B cell (primary cell): ENCODE measurements at regions not wholly inside any gene's neighbourhood (a gene's known extent, or its start where the extent isn't known, plus 50 kb on each side); places are given as distances from the start of the nearest gene placed in this dataset.

Source experiments
- EZH2 ChIP-seq: IDR thresholded peaks from 2 replicates; pipeline ENCODE4 v1.6.1; 2012; ENCODE audit warnings: borderline replicate concordance, low read depth, mild to moderate bottlenecking, moderate library complexity, low read length; ENCODE audit not compliant: insufficient read depth, poor library complexity, severe bottlenecking
- TF ChIP-seq, protein P1 (sequence below): fragments of 200-600 bp; IDR thresholded peaks from one replicate; pipeline ENCODE4 v1.8.0; 2022; ENCODE audit warnings: antibody characterized with exemption, mild to moderate bottlenecking

DNA sequence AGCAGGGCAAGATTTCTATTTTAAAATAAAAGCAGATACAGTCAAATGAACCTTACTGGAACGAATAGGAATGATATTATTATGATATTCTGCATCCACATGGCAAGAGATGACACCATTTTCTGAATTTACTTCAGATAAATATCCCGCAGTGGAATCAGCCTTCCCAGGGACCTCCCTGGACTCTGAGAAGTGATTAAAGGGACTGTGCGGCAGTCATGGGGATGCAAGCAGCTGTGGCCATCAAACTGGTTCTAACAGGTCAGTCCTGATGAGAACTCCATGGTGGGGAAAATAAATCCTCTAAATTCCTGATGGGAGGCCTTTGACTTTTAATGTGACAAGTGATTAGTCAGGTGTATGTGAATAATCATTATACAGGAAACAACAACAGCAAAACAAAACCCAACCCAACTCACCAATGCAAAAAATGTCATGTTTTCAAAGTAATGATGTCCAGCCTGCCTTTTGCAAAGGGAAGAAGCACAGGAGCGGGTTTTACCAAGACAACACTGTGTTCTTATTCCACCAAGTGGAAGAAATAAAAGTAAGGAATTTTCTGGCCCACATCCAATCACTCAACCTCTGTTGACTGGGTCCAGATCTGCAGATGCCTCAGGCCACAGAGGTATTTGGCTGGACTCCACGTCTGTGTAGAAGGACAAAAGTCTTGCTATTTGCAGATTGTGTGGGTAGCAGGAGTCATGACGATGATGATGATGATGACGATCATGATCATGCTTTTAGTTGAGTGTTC lies 61.9 kb upstream of the CITED2 start:
- TF ChIP-seq, protein P1, sequence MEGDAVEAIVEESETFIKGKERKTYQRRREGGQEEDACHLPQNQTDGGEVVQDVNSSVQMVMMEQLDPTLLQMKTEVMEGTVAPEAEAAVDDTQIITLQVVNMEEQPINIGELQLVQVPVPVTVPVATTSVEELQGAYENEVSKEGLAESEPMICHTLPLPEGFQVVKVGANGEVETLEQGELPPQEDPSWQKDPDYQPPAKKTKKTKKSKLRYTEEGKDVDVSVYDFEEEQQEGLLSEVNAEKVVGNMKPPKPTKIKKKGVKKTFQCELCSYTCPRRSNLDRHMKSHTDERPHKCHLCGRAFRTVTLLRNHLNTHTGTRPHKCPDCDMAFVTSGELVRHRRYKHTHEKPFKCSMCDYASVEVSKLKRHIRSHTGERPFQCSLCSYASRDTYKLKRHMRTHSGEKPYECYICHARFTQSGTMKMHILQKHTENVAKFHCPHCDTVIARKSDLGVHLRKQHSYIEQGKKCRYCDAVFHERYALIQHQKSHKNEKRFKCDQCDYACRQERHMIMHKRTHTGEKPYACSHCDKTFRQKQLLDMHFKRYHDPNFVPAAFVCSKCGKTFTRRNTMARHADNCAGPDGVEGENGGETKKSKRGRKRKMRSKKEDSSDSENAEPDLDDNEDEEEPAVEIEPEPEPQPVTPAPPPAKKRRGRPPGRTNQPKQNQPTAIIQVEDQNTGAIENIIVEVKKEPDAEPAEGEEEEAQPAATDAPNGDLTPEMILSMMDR: no peak
- no peak for TF ChIP-seq EZH2
